ENCODE measurements at regions not wholly inside any gene's neighbourhood (a gene's known extent, or its start where the extent isn't known, plus 50 kb on each side); places are given as distances from the start of the nearest gene placed in this dataset.

- TF ChIP-seq CTCF (IDR thresholded peaks at IDR 0.05; ENCODE audit: poor library complexity) = no peak
- TF ChIP-seq EZH2 (IDR thresholded peaks at IDR 0.05; ENCODE audit: borderline replicate concordance) = no peak
Measured at GRCh38 chr10:2604891-2605290, 462.5 kb upstream of the PFKP start.
